Spleen (tissue), 11 donors: ENCODE measurements at regions not wholly inside any gene's neighbourhood (a gene's known extent, or its start where the extent isn't known, plus 50 kb on each side); places are given as distances from the start of the nearest gene placed in this dataset.

ENCODE experiments used
- DNase-seq: peaks from one replicate; pipeline ENCODE4 v3.0.0-alpha.2; 2020
- H3K27ac ChIP-seq, 8 donors: fragments of 200-600 bp; sonication (generic) in 7 of 8; 1 replicate in 4 of 8; 2 replicates in 4 of 8; pipeline versions ENCODE4 v1.5.0 to v1.8.0; 2016 to 2021; ENCODE audit warnings: inconsistent platforms in 4 of 8, mild to moderate bottlenecking in 4 of 8, moderate library complexity in 1 of 8
- H3K27me3 ChIP-seq, 7 donors: fragments of 200-600 bp; sonication (generic) in 6 of 7; replicated peaks in 1 of 7; 1 replicate in 4 of 7; 2 replicates in 3 of 7; pipeline versions ENCODE4 v1.5.0 to v1.8.0; 2016 to 2021; ENCODE audit warnings: inconsistent platforms in 3 of 7, mild to moderate bottlenecking in 1 of 7
- H3K36me3 ChIP-seq, 6 donors: fragments of 200-600 bp; sonication (generic) in 5 of 6; 1 replicate in 4 of 6; 2 replicates in 2 of 6; pipeline versions ENCODE4 v1.5.0 to v1.8.0; 2016 to 2021; ENCODE audit warnings: inconsistent platforms in 2 of 6
- H3K4me1 ChIP-seq, 6 donors: fragments of 200-600 bp; sonication (generic) in 5 of 6; 1 replicate in 3 of 6; 2 replicates in 3 of 6; pipeline versions ENCODE4 v1.5.0 to v1.8.0; 2016 to 2021; ENCODE audit warnings: inconsistent platforms in 3 of 6
- H3K4me3 ChIP-seq, 8 donors: fragments of 200-600 bp; sonication (generic) in 7 of 8; 1 replicate in 4 of 8; 2 replicates in 4 of 8; pipeline versions ENCODE4 v1.5.0 to v1.8.0; 2016 to 2021; ENCODE audit warnings: inconsistent platforms in 4 of 8, mild to moderate bottlenecking in 4 of 8, moderate library complexity in 2 of 8
- H3K9me3 ChIP-seq, 8 donors: fragments of 200-600 bp; sonication (generic) in 7 of 8; 1 replicate in 4 of 8; 2 replicates in 4 of 8; pipeline versions ENCODE4 v1.5.0 to v1.8.0; 2016 to 2021; ENCODE audit warnings: inconsistent platforms in 4 of 8
- CTCF ChIP-seq, 11 experiments: fragments of 200-600 bp in 7 of 11; fragments of 450-650 bp in 4 of 11; sonication (generic) in 4 of 11; IDR thresholded peaks in 8 of 11; conservative IDR thresholded peaks in 3 of 11; 1 replicate in 7 of 11; 2 replicates in 4 of 11; pipeline versions ENCODE4 v1.4.0 to v1.8.0; 2016 to 2021; ENCODE audit warnings: antibody characterized with exemption in 11 of 11, inconsistent platforms in 4 of 11, mild to moderate bottlenecking in 1 of 11
- POLR2A ChIP-seq, 3 donors: fragments of 450-650 bp; IDR thresholded peaks; one replicate each; pipeline ENCODE4 v1.5.1; 2017; ENCODE audit warnings: antibody characterized with exemption in 3 of 3, mild to moderate bottlenecking in 1 of 3
- POLR2AphosphoS5 ChIP-seq, 3 donors: sonication (generic); formaldehyde crosslinking; IDR thresholded peaks; one replicate each; pipeline ENCODE4 v1.5.1; 2017; ENCODE audit warnings: antibody characterized with exemption in 3 of 3
- WGBS, 5 donors: extraction: QIAGEN DNeasy Blood & Tissue Kit in 3 of 5; methylation state at CpG; one replicate each; pipeline versions ENCODE4 v1.1.5 to v1.1.7; 2013 to 2018; 5-methylcytosine and 5-hydroxymethylcytosine counted together
- intact Hi-C: fragments of 100-400 bp; cut with DNase I; formaldehyde crosslinking; loops from one replicate; pipeline ENCODE4 v1.15.0; 2023; ENCODE audit warnings: low total_unique reads
- donor health status: healthy with polysubstance abuse.
- donor health status: DM: no; HTN: no; CAD: no; lungs with moderate emphysema.
- donor health status: DM: no; HTN: no; CAD: no.
- donor health status: Bipolar disorder and iron deficiency.
- donor health status: healthy.
- donor health status: DM: no; HTN: no; CAD: no.
- donor health status: DM: yes; HTN: yes; CAD: no.

- 89 to 97% (median 93%) methylated on average over 4 of the region's 4 CpGs for WGBS, 5 donors
- no peak overlapping the region for H3K4me3 ChIP-seq
- intact Hi-C loops = no loop called here
- no peaks in the 10 kb centered on the region for H3K9me3 ChIP-seq
- H3K36me3 ChIP-seq = no peaks in the 10 kb centered on the region
- no peak for DNase-seq
- peaks cover 0 to 5% (median 0%) of the 10 kb centered on the region in 7 donors for H3K27me3 ChIP-seq
- peak overlapping the region in 1 of 8 donors; percentile 81 for H3K27ac ChIP-seq
- peaks cover 10 to 51% (median 29%) of the 10 kb centered on the region in 6 donors for H3K4me1 ChIP-seq
- TF ChIP-seq POLR2AphosphoS5 (IDR thresholded peaks at IDR 0.05) (no peak), CTCF (IDR thresholded peaks at IDR 0.05 in 8 of 11, conservative IDR thresholded peaks at IDR 0.05 in 3 of 11) (no peak), POLR2A (IDR thresholded peaks at IDR 0.05) (no peak)
Measured at GRCh38 chr9:89664010-89664409, 59.2 kb downstream of the GADD45G start.

GRCh38 chr9:89664896-89665329, 60.1 kb downstream of the GADD45G start:
- TF ChIP-seq POLR2AphosphoS5 (IDR thresholded peaks at IDR 0.05) (no peak), POLR2A (IDR thresholded peaks at IDR 0.05) (no peak), CTCF (IDR thresholded peaks at IDR 0.05 in 8 of 11, conservative IDR thresholded peaks at IDR 0.05 in 3 of 11) (no peak)
- H3K4me1 ChIP-seq = peaks cover 10 to 42% (median 26%) of the 10 kb centered on the region in 6 donors
- intact Hi-C loops = no loop called here
- WGBS, 5 donors = 92 to 95% (median 93%) methylated on average over 10 to 13 of the region's 13 CpGs
- H3K36me3 ChIP-seq = no peaks in the 10 kb centered on the region
- peaks cover 0 to 5% (median 0%) of the 10 kb centered on the region in 7 donors for H3K27me3 ChIP-seq
- no peak overlapping the region for H3K4me3 ChIP-seq
- no peak for DNase-seq
- H3K27ac ChIP-seq = no peak overlapping the region
- no peaks in the 10 kb centered on the region for H3K9me3 ChIP-seq

- no peaks in the 10 kb centered on the region for H3K36me3 ChIP-seq
- TF ChIP-seq CTCF (IDR thresholded peaks at IDR 0.05 in 8 of 11, conservative IDR thresholded peaks at IDR 0.05 in 3 of 11) = no peak
- no peak for TF ChIP-seq POLR2AphosphoS5 (IDR thresholded peaks at IDR 0.05)
- no peak for TF ChIP-seq POLR2A (IDR thresholded peaks at IDR 0.05)
- H3K4me3 ChIP-seq = no peak overlapping the region
- peaks cover 0 to 5% (median 0%) of the 10 kb centered on the region in 7 donors for H3K27me3 ChIP-seq
- H3K27ac ChIP-seq = no peak overlapping the region
- no peaks in the 10 kb centered on the region for H3K9me3 ChIP-seq
- WGBS, 5 donors = 84 to 90% (median 87%) methylated on average over 6 to 7 of the region's 7 CpGs
- DNase-seq = no peak
- intact Hi-C loops = no loop called here
- H3K4me1 ChIP-seq = peaks cover 4 to 27% (median 17%) of the 10 kb centered on the region in 6 donors
Measured at GRCh38 chr9:89666364-89666763, 61.6 kb downstream of the GADD45G start.

- no peak overlapping the region for H3K27ac ChIP-seq
- 83 to 95% (median 88%) methylated on average over 6 of the region's 6 CpGs for WGBS, 5 donors
- intact Hi-C loops = no loop called here
- H3K36me3 ChIP-seq = no peaks in the 10 kb centered on the region
- DNase-seq = no peak
- no peaks in the 10 kb centered on the region for H3K9me3 ChIP-seq
- TF ChIP-seq CTCF (IDR thresholded peaks at IDR 0.05 in 8 of 11, conservative IDR thresholded peaks at IDR 0.05 in 3 of 11) (no peak), POLR2AphosphoS5 (IDR thresholded peaks at IDR 0.05) (no peak), POLR2A (IDR thresholded peaks at IDR 0.05) (no peak)
- peaks cover 0 to 5% (median 0%) of the 10 kb centered on the region in 7 donors for H3K27me3 ChIP-seq
- no peak overlapping the region for H3K4me3 ChIP-seq
- peaks cover 0 to 21% (median 12%) of the 10 kb centered on the region in 6 donors for H3K4me1 ChIP-seq
Measured at GRCh38 chr9:89666950-89667349, 62.1 kb downstream of the GADD45G start.
